Kidney epithelial cell (primary cell): ENCODE measurements at regions not wholly inside any gene's neighbourhood (a gene's known extent, or its start where the extent isn't known, plus 50 kb on each side); places are given as distances from the start of the nearest gene placed in this dataset.

Source experiments
- DNase-seq: peaks from one replicate; pipeline ENCODE4 v3.0.0-alpha.2; 2010; ENCODE audit warnings: low read depth
- H3K27me3 ChIP-seq: 2 replicates; pipeline ENCODE4 v1.6.0; 2011; ENCODE audit warnings: low read length; ENCODE audit not compliant: control insufficient read depth, insufficient read depth
- H3K36me3 ChIP-seq: 2 replicates; pipeline ENCODE4 v1.5.1; 2011; ENCODE audit warnings: low read length; ENCODE audit not compliant: control insufficient read depth, insufficient read depth
- H3K4me3 ChIP-seq: 2 replicates; pipeline ENCODE4 v1.5.1; 2011; ENCODE audit warnings: low read depth, mild to moderate bottlenecking, control low read depth, low read length
- CTCF ChIP-seq: IDR thresholded peaks from 2 replicates; pipeline ENCODE4 v1.5.1; 2011; ENCODE audit warnings: mild to moderate bottlenecking, moderate library complexity, low read length, control low read depth, inconsistent platforms; ENCODE audit not compliant: insufficient read depth, poor library complexity, severe bottlenecking

GRCh38 chr12:5096241-5096924, 52.7 kb downstream of the KCNA5 start:
- Histone ChIP-seq H3K27me3 (peaks cover 5% of the 10 kb centered on the region), H3K4me3 (no peak overlapping the region), H3K36me3 (no peaks in the 10 kb centered on the region)
- no peak for DNase-seq
- TF ChIP-seq CTCF: no peak

- Histone ChIP-seq H3K27me3 (peaks cover 5% of the 10 kb centered on the region), H3K4me3 (no peak overlapping the region), H3K36me3 (no peaks in the 10 kb centered on the region)
- DNase-seq: no peak
- no peak for TF ChIP-seq CTCF
Measured at GRCh38 chr12:5097786-5098185, 54.1 kb downstream of the KCNA5 start.

GRCh38 chr12:5099136-5099535, 55.5 kb downstream of the KCNA5 start:
- DNase-seq: no peak
- no peaks in the 10 kb centered on the region for H3K36me3 ChIP-seq
- no peak overlapping the region for H3K4me3 ChIP-seq
- TF ChIP-seq CTCF: no peak
- peaks cover 5% of the 10 kb centered on the region for H3K27me3 ChIP-seq

DNA sequence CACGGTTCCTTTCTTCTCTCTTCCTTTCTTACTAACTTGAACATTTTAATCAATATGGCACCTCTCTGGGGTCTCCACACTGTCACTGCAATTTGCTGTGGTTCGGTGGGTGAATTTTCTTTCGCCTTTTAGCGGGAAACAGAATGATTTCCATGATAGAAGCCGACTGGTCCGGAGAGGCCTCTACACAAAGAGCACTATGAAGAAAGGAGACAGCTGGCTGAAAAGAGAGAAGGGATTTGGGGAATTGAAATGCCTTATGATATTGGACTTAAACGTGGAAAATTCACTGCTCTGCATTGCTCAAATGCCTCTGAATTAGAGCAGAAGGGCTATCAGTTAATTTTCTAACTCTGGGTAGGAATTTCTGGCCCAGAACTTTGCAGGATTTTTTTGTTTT, 55.9 kb downstream of the KCNA5 start:
- TF ChIP-seq CTCF: no peak
- no peak overlapping the region for H3K4me3 ChIP-seq
- peaks cover 5% of the 10 kb centered on the region for H3K27me3 ChIP-seq
- no peak for DNase-seq
- H3K36me3 ChIP-seq: no peaks in the 10 kb centered on the region

GRCh38 chr12:5101686-5102085, 58.0 kb downstream of the KCNA5 start:
- no peaks in the 10 kb centered on the region for H3K36me3 ChIP-seq
- peaks cover 3% of the 10 kb centered on the region for H3K27me3 ChIP-seq
- no peak overlapping the region for H3K4me3 ChIP-seq
- no peak for TF ChIP-seq CTCF
- no peak for DNase-seq

GRCh38 chr12:5102261-5102789, 58.6 kb downstream of the KCNA5 start:
- Histone ChIP-seq H3K27me3 (peaks cover 3% of the 10 kb centered on the region), H3K4me3 (no peak overlapping the region), H3K36me3 (no peaks in the 10 kb centered on the region)
- DNase-seq: no peak
- no peak for TF ChIP-seq CTCF
